ENCODE measurements at regions not wholly inside any gene's neighbourhood (a gene's known extent, or its start where the extent isn't known, plus 50 kb on each side); places are given as distances from the start of the nearest gene placed in this dataset.

GRCh38 chr11:92626624-92627023 lies 342.8 kb upstream of the MTNR1B start:
- DNase-seq, result no peak

- no peak for DNase-seq
Observed at GRCh38 chr11:92627615-92628256, 341.7 kb upstream of the MTNR1B start.

GRCh38 chr11:92628401-92629292 lies 340.8 kb upstream of the MTNR1B start:
- no peak for DNase-seq

- DNase-seq, result no peak
Observed at GRCh38 chr11:92632495-92632894, 337.0 kb upstream of the MTNR1B start.

GRCh38 chr11:92633820-92634219 lies 335.6 kb upstream of the MTNR1B start:
- DNase-seq, result no peak

- no peak for DNase-seq
Observed at GRCh38 chr11:92636543-92637188, 332.8 kb upstream of the MTNR1B start.

GRCh38 chr11:92638678-92639077 lies 330.8 kb upstream of the MTNR1B start:
- DNase-seq, result no peak

GRCh38 chr11:92642177-92642931 lies 327.1 kb upstream of the MTNR1B start:
- DNase-seq, result no peak

- no peak for DNase-seq
Observed at GRCh38 chr11:92643827-92644226, 325.6 kb upstream of the MTNR1B start.

- DNase-seq, result no peak
Observed at GRCh38 chr11:92644595-92645445, 324.6 kb upstream of the MTNR1B start.

GRCh38 chr11:92651159-92651558 lies 318.3 kb upstream of the MTNR1B start:
- no peak for DNase-seq

GRCh38 chr11:92653454-92653853 lies 316.0 kb upstream of the MTNR1B start:
- DNase-seq, result no peak

- no peak for DNase-seq
Observed at GRCh38 chr11:92656783-92657182, 312.7 kb upstream of the MTNR1B start.

- DNase-seq, result no peak
Observed at GRCh38 chr11:92657226-92657625, 312.2 kb upstream of the MTNR1B start.

GRCh38 chr11:92658733-92659132 lies 310.7 kb upstream of the MTNR1B start:
- no peak for DNase-seq

GRCh38 chr11:92659793-92660192 lies 309.7 kb upstream of the MTNR1B start:
- DNase-seq, result no peak

- no peak for DNase-seq
Observed at GRCh38 chr11:92662601-92663360, 306.7 kb upstream of the MTNR1B start.

GRCh38 chr11:92663539-92663938 lies 305.9 kb upstream of the MTNR1B start:
- no peak for DNase-seq

GRCh38 chr11:92667486-92668152 lies 301.8 kb upstream of the MTNR1B start:
- DNase-seq, result no peak

- DNase-seq, result no peak
Observed at GRCh38 chr11:92670308-92670890, 299.1 kb upstream of the MTNR1B start.
